Activated T-helper 1 cell treated with Interleukin-2 at 50 U/mL for 16 hours (primary cell): ENCODE measurements at regions not wholly inside any gene's neighbourhood (a gene's known extent, or its start where the extent isn't known, plus 50 kb on each side); places are given as distances from the start of the nearest gene placed in this dataset.
"Not testable (repeated sequence)": the region's sequence is repeated elsewhere in the genome, so short reads cannot be mapped to it uniquely, and the experiment has no call there.

ENCODE experiments used
- DNase-seq: peaks from one replicate; pipeline ENCODE4 v3.0.0-alpha.2; 2020; ENCODE audit warnings: low read depth

- no peak for DNase-seq
These were observed 62.3 kb upstream of the PAGE3 start for GRCh38 chrX:55326985-55327384.

GRCh38 chrX:55335296-55335695 lies 70.6 kb upstream of the PAGE3 start:
- DNase-seq = no peak

DNA sequence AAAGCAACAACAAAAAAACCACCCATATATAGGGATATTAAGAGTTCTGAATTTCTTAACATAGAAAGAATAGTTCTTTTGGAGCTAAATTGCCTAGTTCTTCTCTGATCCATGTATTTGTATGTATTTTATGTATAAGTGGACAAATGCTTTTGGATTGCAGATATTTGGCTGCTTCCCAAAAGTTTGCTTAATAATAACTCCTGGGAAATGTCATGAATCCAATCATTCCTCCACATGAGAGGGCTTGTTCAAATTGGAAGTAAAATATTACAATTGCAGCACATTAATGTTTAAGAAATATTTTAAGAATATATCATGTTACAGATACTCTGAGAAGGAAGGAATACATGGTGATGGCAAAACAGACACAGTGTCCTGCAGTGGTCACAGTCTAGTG lies 71.5 kb upstream of the PAGE3 start:
- no peak for DNase-seq

DNA sequence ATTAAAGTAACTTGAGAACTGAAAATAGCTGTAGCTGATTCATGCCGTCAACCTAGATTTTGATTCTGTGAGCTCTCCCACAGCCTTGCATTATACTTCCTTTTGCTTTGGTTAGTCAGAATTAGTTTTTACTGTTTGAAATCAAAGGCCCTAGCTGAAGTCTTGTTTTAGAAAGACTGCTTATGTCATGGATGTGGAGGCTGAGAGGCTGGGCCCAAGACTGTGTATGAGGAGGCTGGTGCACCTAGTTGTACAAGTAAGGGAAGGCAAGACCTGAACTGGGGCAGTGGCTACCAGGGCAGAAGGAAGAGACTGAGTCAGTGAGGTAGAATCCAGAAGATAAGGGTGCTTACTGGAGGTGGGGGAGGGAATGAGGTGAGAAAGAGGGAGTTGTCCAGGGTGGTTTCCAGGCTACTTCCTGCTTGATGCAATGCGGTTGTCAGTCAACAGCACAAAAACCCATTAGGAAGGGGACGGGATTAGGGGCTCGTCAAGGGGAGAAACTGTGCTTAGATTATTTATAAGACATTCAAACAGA lies 76.2 kb upstream of the PAGE3 start:
- no peak for DNase-seq

- peak; percentile 9 for DNase-seq
These were observed 78.1 kb upstream of the PAGE3 start for GRCh38 chrX:55342533-55343501.

DNA sequence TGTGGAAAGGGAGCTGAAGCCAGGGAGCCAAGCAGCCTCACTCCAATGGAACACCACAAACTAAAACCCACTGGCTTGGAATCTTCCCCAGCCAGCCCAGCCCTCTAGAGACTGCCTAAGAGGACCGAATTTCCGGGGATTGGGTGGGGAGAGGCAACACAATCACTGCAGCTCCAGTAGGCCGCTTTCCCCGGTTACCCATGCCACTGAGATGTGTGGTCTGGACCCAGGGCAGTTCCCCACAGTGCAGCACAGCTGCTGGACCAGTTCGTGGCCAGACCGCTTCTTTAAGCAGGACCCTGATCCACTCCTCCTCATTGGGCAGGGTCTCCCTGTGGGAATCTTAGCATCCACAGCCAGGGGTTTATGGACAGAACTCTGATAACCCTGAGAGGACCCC lies 91.9 kb upstream of the PAGE3 start:
- no peak for DNase-seq

- no peak for DNase-seq
These were observed 92.5 kb upstream of the PAGE3 start for GRCh38 chrX:55357236-55357635.

DNA sequence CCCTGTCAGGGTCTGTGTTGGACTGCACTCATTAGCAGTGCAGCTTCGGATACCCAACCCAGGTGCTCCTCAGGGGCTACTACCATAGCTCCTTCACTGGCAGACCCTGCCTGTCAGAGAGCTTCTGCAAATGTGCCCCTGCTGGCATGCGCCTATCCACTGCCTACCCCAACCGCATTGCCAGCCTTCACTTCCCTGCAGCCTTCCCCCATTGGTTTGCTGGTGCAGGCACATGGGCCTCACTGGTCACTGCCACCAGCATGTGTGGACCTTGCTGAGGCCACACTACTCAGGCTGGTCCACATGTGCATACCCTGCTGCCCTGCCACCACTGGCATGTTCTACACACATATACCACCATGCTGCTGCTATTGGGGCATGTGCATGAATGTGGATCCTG lies 72.5 kb upstream of the MAGEH1 start:
- DNase-seq = no peak

- DNase-seq = no peak
These were observed 62.6 kb upstream of the MAGEH1 start for GRCh38 chrX:55389376-55389775.

GRCh38 chrX:55396836-55397235 lies 55.1 kb upstream of the MAGEH1 start:
- not testable (repeated sequence) for DNase-seq
